IPS-18a (cell line): ENCODE measurements at regions not wholly inside any gene's neighbourhood (a gene's known extent, or its start where the extent isn't known, plus 50 kb on each side); places are given as distances from the start of the nearest gene placed in this dataset.
"Not testable (repeated sequence)": the region's sequence is repeated elsewhere in the genome, so short reads cannot be mapped to it uniquely, and the experiment has no call there.

Source experiments
- H3K27ac ChIP-seq: one replicate; pipeline ENCODE4 v1.5.1; 2013; ENCODE audit warnings: low read length
- H3K27me3 ChIP-seq: one replicate; pipeline ENCODE4 v1.6.1; 2013; ENCODE audit warnings: mild to moderate bottlenecking, low read length; ENCODE audit not compliant: control insufficient read depth, insufficient read depth
- H3K36me3 ChIP-seq: one replicate; pipeline ENCODE4 v1.6.1; 2013; ENCODE audit warnings: low read depth, low read length; ENCODE audit not compliant: control insufficient read depth
- H3K4me1 ChIP-seq: one replicate; pipeline ENCODE4 v1.6.1; 2013; ENCODE audit warnings: low read depth, low read length; ENCODE audit not compliant: control insufficient read depth
- H3K4me3 ChIP-seq: one replicate; pipeline ENCODE4 v1.5.1; 2013; ENCODE audit warnings: low read length
- H3K9ac ChIP-seq: one replicate; pipeline ENCODE4 v1.6.1; 2013; ENCODE audit warnings: mild to moderate bottlenecking, low read length, moderate library complexity
- H3K9me3 ChIP-seq: one replicate; pipeline ENCODE4 v1.6.1; 2013; ENCODE audit warnings: low read depth, low read length; ENCODE audit not compliant: control insufficient read depth

- no peak overlapping the region for H3K27ac ChIP-seq
- no peaks in the 10 kb centered on the region for H3K4me1 ChIP-seq
- H3K9ac ChIP-seq: no peak overlapping the region
- H3K27me3 ChIP-seq: no peaks in the 10 kb centered on the region
- no peak overlapping the region for H3K4me3 ChIP-seq
- no peaks in the 10 kb centered on the region for H3K9me3 ChIP-seq
- no peaks in the 10 kb centered on the region for H3K36me3 ChIP-seq
These were observed 1042.3 kb downstream of the DIPK2A start for GRCh38 chr3:145013931-145014330.

GRCh38 chr3:145015253-145015652, 1043.6 kb downstream of the DIPK2A start:
- Histone ChIP-seq H3K27ac (no peak overlapping the region), H3K9ac (no peak overlapping the region), H3K27me3 (no peaks in the 10 kb centered on the region), H3K4me3 (no peak overlapping the region), H3K4me1 (no peaks in the 10 kb centered on the region), H3K36me3 (no peaks in the 10 kb centered on the region), H3K9me3 (no peaks in the 10 kb centered on the region)

- Histone ChIP-seq H3K27me3 (no peaks in the 10 kb centered on the region), H3K9ac (no peak overlapping the region), H3K27ac (no peak overlapping the region), H3K9me3 (no peaks in the 10 kb centered on the region), H3K4me1 (no peaks in the 10 kb centered on the region), H3K4me3 (no peak overlapping the region), H3K36me3 (no peaks in the 10 kb centered on the region)
These were observed 1046.3 kb downstream of the DIPK2A start for GRCh38 chr3:145017959-145018358.

- no peaks in the 10 kb centered on the region for H3K27me3 ChIP-seq
These were observed 1050.8 kb downstream of the DIPK2A start for GRCh38 chr3:145022447-145022846.

GRCh38 chr3:145024700-145025099, 1053.1 kb downstream of the DIPK2A start:
- no peaks in the 10 kb centered on the region for H3K27me3 ChIP-seq
- H3K9ac ChIP-seq: no peak overlapping the region
- no peaks in the 10 kb centered on the region for H3K36me3 ChIP-seq
- H3K4me3 ChIP-seq: no peak overlapping the region
- no peaks in the 10 kb centered on the region for H3K9me3 ChIP-seq
- H3K4me1 ChIP-seq: no peaks in the 10 kb centered on the region
- H3K27ac ChIP-seq: no peak overlapping the region

More at GRCh38 chr3:145022447-145022846, 1050.8 kb downstream of the DIPK2A start:
- no peak overlapping the region for H3K9ac ChIP-seq
- H3K36me3 ChIP-seq: no peaks in the 10 kb centered on the region
- no peak overlapping the region for H3K27ac ChIP-seq
- H3K9me3 ChIP-seq: no peaks in the 10 kb centered on the region
- H3K4me3 ChIP-seq: no peak overlapping the region
- H3K4me1 ChIP-seq: no peaks in the 10 kb centered on the region

GRCh38 chr3:145027186-145027585, 1055.6 kb downstream of the DIPK2A start:
- not testable (repeated sequence) for H3K4me3 ChIP-seq, H3K36me3 ChIP-seq, H3K27me3 ChIP-seq, H3K9ac ChIP-seq, H3K27ac ChIP-seq, H3K9me3 ChIP-seq, H3K4me1 ChIP-seq

GRCh38 chr3:145032791-145033190, 1061.2 kb downstream of the DIPK2A start:
- no peak overlapping the region for H3K27ac ChIP-seq
- H3K9me3 ChIP-seq: no peaks in the 10 kb centered on the region
- H3K27me3 ChIP-seq: no peaks in the 10 kb centered on the region
- H3K9ac ChIP-seq: no peak overlapping the region
- H3K36me3 ChIP-seq: no peaks in the 10 kb centered on the region
- H3K4me3 ChIP-seq: no peak overlapping the region
- no peaks in the 10 kb centered on the region for H3K4me1 ChIP-seq

GRCh38 chr3:145035682-145036081, 1064.1 kb downstream of the DIPK2A start:
- Histone ChIP-seq H3K36me3 (no peaks in the 10 kb centered on the region), H3K9me3 (no peaks in the 10 kb centered on the region), H3K27ac (no peak overlapping the region), H3K4me1 (no peaks in the 10 kb centered on the region), H3K4me3 (no peak overlapping the region), H3K27me3 (no peaks in the 10 kb centered on the region), H3K9ac (no peak overlapping the region)

GRCh38 chr3:145054055-145054454, 1082.4 kb downstream of the DIPK2A start:
- H3K36me3 ChIP-seq, H3K27me3 ChIP-seq, H3K4me3 ChIP-seq, H3K9ac ChIP-seq, H3K9me3 ChIP-seq, H3K4me1 ChIP-seq, H3K27ac ChIP-seq: not testable (repeated sequence)

- Histone ChIP-seq H3K27me3 (no peaks in the 10 kb centered on the region), H3K9ac (no peak overlapping the region), H3K36me3 (no peaks in the 10 kb centered on the region), H3K27ac (no peak overlapping the region), H3K9me3 (no peaks in the 10 kb centered on the region), H3K4me3 (no peak overlapping the region), H3K4me1 (no peaks in the 10 kb centered on the region)
These were observed 1083.9 kb downstream of the DIPK2A start for GRCh38 chr3:145055375-145056076.

- no peaks in the 10 kb centered on the region for H3K27me3 ChIP-seq
- no peaks in the 10 kb centered on the region for H3K36me3 ChIP-seq
- no peaks in the 10 kb centered on the region for H3K4me1 ChIP-seq
- H3K27ac ChIP-seq: no peak overlapping the region
- H3K9me3 ChIP-seq: peaks cover 20% of the 10 kb centered on the region
- no peak overlapping the region for H3K4me3 ChIP-seq
- no peak overlapping the region for H3K9ac ChIP-seq
These were observed 1086.9 kb downstream of the DIPK2A start for GRCh38 chr3:145058483-145058882.

GRCh38 chr3:145063616-145064015, 1092.0 kb downstream of the DIPK2A start:
- Histone ChIP-seq H3K9ac (no peak overlapping the region), H3K27ac (no peak overlapping the region), H3K9me3 (peaks cover 20% of the 10 kb centered on the region)

More at GRCh38 chr3:145063616-145064015, 1092.0 kb downstream of the DIPK2A start:
- no peaks in the 10 kb centered on the region for H3K4me1 ChIP-seq
- no peak overlapping the region for H3K4me3 ChIP-seq
- H3K36me3 ChIP-seq: no peaks in the 10 kb centered on the region
- H3K27me3 ChIP-seq: no peaks in the 10 kb centered on the region
